ENCODE measurements at regions not wholly inside any gene's neighbourhood (a gene's known extent, or its start where the extent isn't known, plus 50 kb on each side); places are given as distances from the start of the nearest gene placed in this dataset.

DNA sequence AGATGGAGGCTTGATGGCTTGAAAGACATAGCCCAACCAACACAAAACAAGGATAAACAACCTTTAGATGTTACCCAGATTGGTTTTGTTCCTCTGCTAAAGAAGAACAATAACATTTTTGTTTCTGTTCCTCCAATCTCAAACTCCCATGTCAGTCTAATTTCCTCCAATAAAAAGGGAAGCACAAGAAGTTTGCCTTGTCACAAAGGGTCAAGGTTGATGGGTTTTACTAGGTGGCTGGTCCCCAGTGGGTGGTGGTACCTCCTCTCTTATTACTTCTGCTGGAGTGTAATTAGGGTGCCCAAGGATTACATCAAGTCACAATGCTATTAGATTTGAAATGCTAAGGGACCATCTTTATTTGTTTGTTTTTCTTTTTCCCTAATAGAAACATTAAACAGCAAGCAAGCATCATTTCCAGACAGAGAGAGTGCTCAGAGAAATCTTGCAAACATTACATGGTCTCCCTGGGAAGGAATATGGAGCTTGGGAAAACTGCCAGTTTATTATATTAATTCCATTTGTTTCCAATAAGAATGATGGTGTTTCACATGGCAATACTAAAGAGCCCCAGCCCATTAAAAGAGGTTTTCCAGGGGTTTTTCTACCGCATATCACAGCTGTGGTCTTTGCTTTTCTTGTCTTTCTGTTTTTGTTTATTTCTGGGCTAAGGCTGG is 78.3 kb upstream of the AOAH start:
- DNase-seq (ENCODE audit: low read depth), result no peak
- Histone ChIP-seq H3K4me3 (ENCODE audit: low read depth, low read length) (no peak overlapping the region), H3K36me3 (ENCODE audit: control insufficient read depth, insufficient read depth, low read length) (no peaks in the 10 kb centered on the region), H3K27me3 (ENCODE audit: control insufficient read depth, insufficient read depth, low read length) (no peaks in the 10 kb centered on the region)
- ChIA-PET POLR2A (no interaction called here), CTCF (no interaction called here)
- TF ChIP-seq, protein P1, sequence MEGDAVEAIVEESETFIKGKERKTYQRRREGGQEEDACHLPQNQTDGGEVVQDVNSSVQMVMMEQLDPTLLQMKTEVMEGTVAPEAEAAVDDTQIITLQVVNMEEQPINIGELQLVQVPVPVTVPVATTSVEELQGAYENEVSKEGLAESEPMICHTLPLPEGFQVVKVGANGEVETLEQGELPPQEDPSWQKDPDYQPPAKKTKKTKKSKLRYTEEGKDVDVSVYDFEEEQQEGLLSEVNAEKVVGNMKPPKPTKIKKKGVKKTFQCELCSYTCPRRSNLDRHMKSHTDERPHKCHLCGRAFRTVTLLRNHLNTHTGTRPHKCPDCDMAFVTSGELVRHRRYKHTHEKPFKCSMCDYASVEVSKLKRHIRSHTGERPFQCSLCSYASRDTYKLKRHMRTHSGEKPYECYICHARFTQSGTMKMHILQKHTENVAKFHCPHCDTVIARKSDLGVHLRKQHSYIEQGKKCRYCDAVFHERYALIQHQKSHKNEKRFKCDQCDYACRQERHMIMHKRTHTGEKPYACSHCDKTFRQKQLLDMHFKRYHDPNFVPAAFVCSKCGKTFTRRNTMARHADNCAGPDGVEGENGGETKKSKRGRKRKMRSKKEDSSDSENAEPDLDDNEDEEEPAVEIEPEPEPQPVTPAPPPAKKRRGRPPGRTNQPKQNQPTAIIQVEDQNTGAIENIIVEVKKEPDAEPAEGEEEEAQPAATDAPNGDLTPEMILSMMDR (IDR thresholded peaks at IDR 0.05; ENCODE audit: insufficient read depth, low read depth, low read length), result no peak

DNA sequence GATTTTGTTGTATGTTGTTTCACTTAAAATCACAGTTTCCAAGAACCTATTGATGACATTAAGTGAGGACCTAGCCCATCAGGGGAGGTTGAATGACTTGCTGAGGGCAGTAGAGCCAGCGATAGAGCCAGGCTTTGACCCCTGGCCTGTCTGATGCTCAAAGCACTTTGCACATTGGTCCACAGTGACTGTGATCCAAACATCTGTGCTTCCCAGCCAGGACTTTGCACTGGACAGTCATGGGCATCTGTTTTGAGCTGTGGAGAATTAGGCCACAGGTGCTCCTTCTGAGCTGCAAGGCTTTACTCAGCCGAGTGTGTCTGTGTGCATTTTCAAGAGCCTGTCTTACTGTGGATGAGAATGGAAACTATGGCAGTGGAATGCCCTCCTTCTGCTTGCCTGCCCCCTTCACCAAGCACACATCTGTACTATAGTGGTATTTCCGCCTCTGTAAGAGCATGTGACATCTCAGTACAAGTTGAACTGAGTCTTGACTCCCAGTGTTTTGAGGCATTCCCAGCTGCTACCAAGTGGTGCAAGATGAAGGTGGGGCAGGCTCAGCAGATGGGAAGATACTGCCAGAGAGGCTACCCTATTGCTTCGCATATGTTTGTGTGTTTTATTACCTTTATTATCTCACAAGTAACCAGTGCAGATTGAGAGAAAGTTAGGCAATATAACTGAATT is 72.7 kb upstream of the AOAH start:
- TF ChIP-seq, protein P1 (IDR thresholded peaks at IDR 0.05; ENCODE audit: insufficient read depth, low read depth, low read length), result no peak
- Histone ChIP-seq H3K36me3 (ENCODE audit: control insufficient read depth, insufficient read depth, low read length) (no peaks in the 10 kb centered on the region), H3K27me3 (ENCODE audit: control insufficient read depth, insufficient read depth, low read length) (no peaks in the 10 kb centered on the region), H3K4me3 (ENCODE audit: low read depth, low read length) (no peak overlapping the region)
- POLR2A ChIA-PET, result no interaction called here
- no peak for DNase-seq (ENCODE audit: low read depth)
- CTCF ChIA-PET, result interaction anchor here (0.7 to 1.4 kb wide), 2 partner anchors 8 to 148 kb away, joined by 3 to 4 read pairs; no protein-coding TSS in a partner anchor

DNA sequence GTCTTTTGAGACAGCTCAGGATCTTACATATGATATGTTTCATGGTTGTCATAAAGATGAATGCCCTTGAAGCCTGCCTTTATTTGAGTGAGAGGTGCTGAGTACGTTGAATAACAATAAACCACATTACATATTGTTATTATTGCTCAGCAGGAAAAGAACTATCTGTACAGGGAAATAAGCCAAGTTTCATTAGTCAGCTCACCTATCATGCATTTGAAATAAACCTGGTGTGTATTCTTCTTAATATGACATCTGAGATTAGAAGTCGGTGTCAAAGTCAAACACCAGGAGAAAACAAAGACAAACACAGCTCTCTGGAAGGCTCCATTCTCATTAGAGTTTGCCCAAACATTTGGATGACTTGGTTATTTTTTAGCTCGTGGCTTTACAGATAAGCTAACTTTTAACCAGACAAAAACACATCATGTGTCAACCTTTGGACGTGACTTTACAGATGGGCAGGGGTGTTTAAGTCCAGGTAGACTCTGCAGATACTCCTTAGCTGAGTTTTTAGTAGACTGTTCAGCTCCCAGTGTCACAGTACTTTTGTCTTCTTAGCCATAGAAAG is 71.2 kb upstream of the AOAH start:
- Histone ChIP-seq H3K36me3 (ENCODE audit: control insufficient read depth, insufficient read depth, low read length) (no peaks in the 10 kb centered on the region), H3K4me3 (ENCODE audit: low read depth, low read length) (no peak overlapping the region), H3K27me3 (ENCODE audit: control insufficient read depth, insufficient read depth, low read length) (no peaks in the 10 kb centered on the region)
- CTCF ChIA-PET, result no interaction called here
- POLR2A ChIA-PET, result no interaction called here
- DNase-seq (ENCODE audit: low read depth), result no peak
- TF ChIP-seq, protein P1 (IDR thresholded peaks at IDR 0.05; ENCODE audit: insufficient read depth, low read depth, low read length), result no peak

DNA sequence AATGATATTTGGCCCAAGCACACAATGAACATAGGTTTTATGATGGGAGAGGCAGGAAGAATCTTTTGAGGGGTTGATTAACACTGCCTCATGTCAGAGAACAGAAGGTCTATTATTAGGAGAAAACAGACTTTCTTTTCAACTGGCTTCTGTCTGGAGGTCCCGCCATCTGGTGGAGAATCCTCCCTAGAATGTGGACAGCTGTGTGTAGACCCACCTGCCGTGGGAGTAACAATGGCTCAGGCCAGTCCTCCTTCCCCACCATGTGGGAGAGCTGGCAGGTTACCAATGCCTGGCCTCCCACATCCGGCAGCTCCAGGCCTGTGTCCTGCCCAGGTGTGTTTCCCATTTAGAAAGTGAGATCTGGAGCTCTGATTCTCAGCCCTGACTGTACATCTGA is 70.4 kb upstream of the AOAH start:
- ChIA-PET POLR2A (no interaction called here), CTCF (no interaction called here)
- Histone ChIP-seq H3K4me3 (ENCODE audit: low read depth, low read length) (no peak overlapping the region), H3K27me3 (ENCODE audit: control insufficient read depth, insufficient read depth, low read length) (no peaks in the 10 kb centered on the region), H3K36me3 (ENCODE audit: control insufficient read depth, insufficient read depth, low read length) (no peaks in the 10 kb centered on the region)
- no peak for DNase-seq (ENCODE audit: low read depth)
- TF ChIP-seq, protein P1 (IDR thresholded peaks at IDR 0.05; ENCODE audit: insufficient read depth, low read depth, low read length), result no peak

DNA sequence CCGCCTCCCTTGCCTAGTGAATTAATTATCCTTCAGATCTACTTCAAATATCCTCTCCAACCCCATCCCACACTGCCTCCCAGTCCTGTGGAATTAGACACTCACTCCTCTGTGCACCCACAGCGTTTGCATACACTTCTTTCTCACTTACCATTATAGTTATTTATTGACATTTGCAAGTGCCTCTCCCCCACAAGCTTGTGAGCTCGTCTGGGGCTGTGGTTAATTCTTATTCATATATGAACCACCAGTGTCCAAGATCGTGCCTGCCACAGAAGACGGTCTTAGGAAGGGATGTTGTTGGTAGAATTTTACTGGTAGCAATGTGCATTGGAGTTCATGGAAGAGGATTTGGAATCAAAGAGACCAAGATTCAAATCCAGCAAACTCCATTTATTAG is 68.1 kb upstream of the AOAH start:
- POLR2A ChIA-PET, result no interaction called here
- H3K36me3 ChIP-seq (ENCODE audit: control insufficient read depth, insufficient read depth, low read length), result no peaks in the 10 kb centered on the region
- DNase-seq (ENCODE audit: low read depth), result no peak
- H3K27me3 ChIP-seq (ENCODE audit: control insufficient read depth, insufficient read depth, low read length), result no peaks in the 10 kb centered on the region
- H3K4me3 ChIP-seq (ENCODE audit: low read depth, low read length), result no peak overlapping the region
- CTCF ChIA-PET, result no interaction called here
- TF ChIP-seq, protein P1 (IDR thresholded peaks at IDR 0.05; ENCODE audit: insufficient read depth, low read depth, low read length), result no peak
